ENCODE measurements at regions not wholly inside any gene's neighbourhood (a gene's known extent, or its start where the extent isn't known, plus 50 kb on each side); places are given as distances from the start of the nearest gene placed in this dataset.
"Not testable (repeated sequence)": the region's sequence is repeated elsewhere in the genome, so short reads cannot be mapped to it uniquely, and the experiment has no call there.

DNA sequence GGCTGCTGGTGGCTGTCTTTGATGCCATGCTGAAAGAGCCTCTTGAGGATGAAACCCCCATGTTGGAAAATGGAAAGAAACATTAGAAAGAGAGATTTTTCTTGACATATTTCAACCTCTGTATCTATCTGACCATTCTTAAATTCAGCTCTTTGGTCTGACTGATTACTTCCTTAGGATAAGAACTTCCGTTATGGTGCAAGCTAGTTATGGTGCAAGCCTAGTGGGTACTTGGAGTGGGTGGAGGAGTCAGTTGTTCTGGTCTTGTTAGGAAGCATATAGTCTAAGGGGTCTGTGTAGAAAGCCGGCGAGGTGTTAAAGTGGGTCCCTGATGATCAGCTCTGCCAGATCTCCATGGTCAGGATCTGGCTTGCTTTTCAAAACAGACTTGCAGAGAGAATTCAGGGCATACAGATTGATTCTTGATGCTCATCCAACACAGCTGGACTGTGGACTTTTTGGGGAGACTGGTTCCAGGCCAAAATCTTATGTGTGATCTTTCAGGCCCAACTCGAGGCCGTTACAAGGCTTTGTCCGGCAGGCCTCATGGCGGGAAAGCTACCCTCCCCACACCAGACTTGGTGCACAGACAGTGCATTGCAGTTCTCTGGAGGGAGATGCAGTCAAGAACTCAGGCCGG, 82.8 kb upstream of the BOD1L1 start:
- Mint-ChIP-seq H3K36me3 (no peaks in the 10 kb centered on the region), H3K27me3 (peaks cover 3 to 7% of the 10 kb centered on the region in 2 donors), H3K27ac (no peak overlapping the region), H3K4me3 (no peak overlapping the region), H3K9me3 (peaks cover 11% of the 10 kb centered on the region), H3K4me1 (ENCODE audit: low read depth in 2 of 2) (no peaks in the 10 kb centered on the region)
- DNase-seq (ENCODE audit: low spot score), result no peak
- ATAC-seq, result no peak

DNA sequence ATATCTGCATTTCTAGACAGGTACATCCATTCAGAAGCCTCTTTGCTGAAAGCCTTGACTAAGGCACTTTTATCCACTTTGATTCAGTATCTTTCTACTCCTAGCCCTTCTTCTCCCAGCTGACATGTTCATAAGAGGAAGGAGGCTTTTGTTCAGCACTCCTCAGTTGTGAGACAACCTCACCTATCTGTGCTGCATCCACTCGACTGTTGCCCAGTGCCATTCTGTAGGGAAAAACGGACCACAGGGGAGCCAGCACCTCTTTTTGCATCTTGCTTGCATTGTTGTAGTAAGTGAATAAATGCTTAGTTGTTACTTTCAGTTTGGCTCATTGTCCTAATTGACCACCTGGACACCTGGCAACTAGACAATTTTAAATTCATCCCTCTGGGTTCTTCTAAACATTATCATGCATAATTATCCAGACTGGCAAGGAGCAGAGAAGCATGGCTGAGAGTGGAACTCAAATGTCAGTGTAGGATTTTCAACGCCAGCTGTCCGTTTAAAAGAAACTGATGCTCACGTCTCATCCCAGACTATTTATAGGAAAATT, 83.8 kb upstream of the BOD1L1 start:
- H3K27ac Mint-ChIP-seq, result no peak overlapping the region
- H3K4me3 Mint-ChIP-seq, result no peak overlapping the region
- DNase-seq (ENCODE audit: low spot score) (no peak), ATAC-seq (no peak)
- H3K36me3 Mint-ChIP-seq, result no peaks in the 10 kb centered on the region
- no peaks in the 10 kb centered on the region for H3K4me1 Mint-ChIP-seq (ENCODE audit: low read depth in 2 of 2)
- peaks cover 11% of the 10 kb centered on the region for H3K9me3 Mint-ChIP-seq
- peaks cover 0 to 7% of the 10 kb centered on the region in 2 donors for H3K27me3 Mint-ChIP-seq

- no peak overlapping the region for H3K4me3 Mint-ChIP-seq
- no peaks in the 10 kb centered on the region for H3K4me1 Mint-ChIP-seq (ENCODE audit: low read depth in 2 of 2)
- peaks cover 3% of the 10 kb centered on the region for H3K9me3 Mint-ChIP-seq
- no peak for DNase-seq (ENCODE audit: low spot score)
- ATAC-seq, result no peak
- H3K27ac Mint-ChIP-seq, result no peak overlapping the region
- H3K27me3 Mint-ChIP-seq, result no peaks in the 10 kb centered on the region
- no peaks in the 10 kb centered on the region for H3K36me3 Mint-ChIP-seq
Observed at GRCh38 chr4:13721894-13722293, 94.4 kb upstream of the BOD1L1 start.

DNA sequence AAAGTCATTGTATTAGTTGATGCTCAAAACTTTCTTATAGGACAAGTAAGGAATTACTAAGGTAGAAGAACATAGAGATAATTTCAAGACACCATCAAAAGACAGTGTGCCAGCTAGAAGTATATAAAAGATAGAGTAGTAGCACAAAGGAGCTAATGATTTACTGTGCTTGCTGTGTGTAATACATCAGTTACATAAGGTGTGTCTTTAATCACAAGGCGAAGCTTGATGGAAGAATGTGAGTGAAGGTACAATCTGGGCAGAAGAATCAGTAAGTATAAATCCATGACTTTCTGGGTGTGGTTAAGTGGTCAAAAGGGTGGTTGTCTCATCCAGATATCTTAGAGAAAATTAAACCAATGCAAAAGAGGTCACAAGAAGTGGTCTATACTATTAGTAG, 95.1 kb upstream of the BOD1L1 start:
- Mint-ChIP-seq H3K9me3 (peaks cover under 1% of the 10 kb centered on the region), H3K4me3 (no peak overlapping the region), H3K4me1 (ENCODE audit: low read depth in 2 of 2) (no peaks in the 10 kb centered on the region), H3K36me3 (no peaks in the 10 kb centered on the region), H3K27me3 (no peaks in the 10 kb centered on the region), H3K27ac (no peak overlapping the region)
- DNase-seq (ENCODE audit: low spot score) (no peak), ATAC-seq (no peak)

- no peak overlapping the region for H3K27ac Mint-ChIP-seq
- no peak overlapping the region for H3K4me3 Mint-ChIP-seq
- ATAC-seq (no peak), DNase-seq (ENCODE audit: low spot score) (no peak)
- H3K36me3 Mint-ChIP-seq, result no peaks in the 10 kb centered on the region
- no peaks in the 10 kb centered on the region for H3K4me1 Mint-ChIP-seq (ENCODE audit: low read depth in 2 of 2)
- no peaks in the 10 kb centered on the region for H3K27me3 Mint-ChIP-seq
- H3K9me3 Mint-ChIP-seq, result no peaks in the 10 kb centered on the region
Observed at GRCh38 chr4:13728761-13729160, 101.2 kb upstream of the BOD1L1 start.

- no peak for ATAC-seq
- H3K4me1 Mint-ChIP-seq (ENCODE audit: low read depth in 2 of 2), result no peaks in the 10 kb centered on the region
- H3K36me3 Mint-ChIP-seq, result no peaks in the 10 kb centered on the region
- DNase-seq (ENCODE audit: low spot score), result no peak
- no peaks in the 10 kb centered on the region for H3K9me3 Mint-ChIP-seq
- H3K4me3 Mint-ChIP-seq, result no peak overlapping the region
- H3K27me3 Mint-ChIP-seq, result no peaks in the 10 kb centered on the region
- H3K27ac Mint-ChIP-seq, result no peak overlapping the region
Observed at GRCh38 chr4:13731019-13731418, 103.5 kb upstream of the BOD1L1 start.

DNA sequence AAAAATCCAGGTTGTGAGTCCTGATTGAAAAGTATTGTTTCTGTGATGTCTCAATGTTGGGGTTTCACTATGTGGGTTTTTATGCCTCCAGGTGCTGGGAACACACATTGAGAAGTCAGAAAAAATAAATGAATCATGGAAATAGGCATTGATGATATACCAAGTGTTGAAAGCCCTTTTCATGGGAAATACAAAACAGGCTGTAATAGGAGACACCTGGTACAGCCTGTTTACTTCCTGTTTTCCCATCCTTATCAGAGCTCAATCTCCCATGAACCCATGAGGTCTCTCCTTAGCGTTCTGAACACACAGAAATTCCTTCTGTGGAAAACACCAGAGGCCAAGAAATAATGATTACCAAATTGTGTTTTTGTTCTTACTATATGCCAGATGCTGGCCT, 106.3 kb upstream of the BOD1L1 start:
- DNase-seq (ENCODE audit: low spot score) (no peak), ATAC-seq (no peak)
- Mint-ChIP-seq H3K27ac (no peak overlapping the region), H3K27me3 (no peaks in the 10 kb centered on the region), H3K9me3 (no peaks in the 10 kb centered on the region), H3K4me3 (no peak overlapping the region), H3K4me1 (ENCODE audit: low read depth in 2 of 2) (no peaks in the 10 kb centered on the region), H3K36me3 (no peaks in the 10 kb centered on the region)

GRCh38 chr4:13750594-13750993, 123.1 kb upstream of the BOD1L1 start:
- DNase-seq (ENCODE audit: low spot score) (no peak), ATAC-seq (no peak)
- no peaks in the 10 kb centered on the region for H3K36me3 Mint-ChIP-seq
- H3K4me3 Mint-ChIP-seq, result no peak overlapping the region
- H3K27me3 Mint-ChIP-seq, result no peaks in the 10 kb centered on the region
- no peak overlapping the region for H3K27ac Mint-ChIP-seq
- H3K4me1 Mint-ChIP-seq (ENCODE audit: low read depth in 2 of 2), result no peaks in the 10 kb centered on the region
- peaks cover 21% of the 10 kb centered on the region for H3K9me3 Mint-ChIP-seq

DNA sequence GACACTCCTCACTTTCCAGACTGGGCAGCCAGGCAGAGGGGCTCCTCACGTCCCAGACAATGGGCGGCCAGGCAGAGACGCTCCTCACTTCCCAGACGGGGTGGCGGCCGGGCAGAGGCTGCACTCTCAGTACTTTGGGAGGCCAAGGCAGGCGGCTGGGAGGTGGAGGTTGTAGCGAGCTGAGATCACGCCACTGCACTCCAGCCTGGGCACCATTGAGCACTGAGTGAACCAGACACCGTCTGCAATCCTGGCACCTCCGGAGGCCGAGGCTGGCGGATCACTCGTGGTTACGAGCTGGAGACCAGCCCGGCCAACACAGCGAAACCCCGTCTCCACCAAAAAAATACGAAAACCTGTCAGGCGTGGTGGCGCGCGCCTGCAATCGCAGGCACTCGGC, 134.1 kb upstream of the BOD1L1 start:
- not testable (repeated sequence) for DNase-seq (ENCODE audit: low spot score); ATAC-seq; H3K4me1 Mint-ChIP-seq (ENCODE audit: low read depth in 2 of 2); H3K36me3 Mint-ChIP-seq; H3K27ac Mint-ChIP-seq; H3K27me3 Mint-ChIP-seq; H3K4me3 Mint-ChIP-seq
- H3K9me3 Mint-ChIP-seq, result peaks cover 27% of the 10 kb centered on the region

DNA sequence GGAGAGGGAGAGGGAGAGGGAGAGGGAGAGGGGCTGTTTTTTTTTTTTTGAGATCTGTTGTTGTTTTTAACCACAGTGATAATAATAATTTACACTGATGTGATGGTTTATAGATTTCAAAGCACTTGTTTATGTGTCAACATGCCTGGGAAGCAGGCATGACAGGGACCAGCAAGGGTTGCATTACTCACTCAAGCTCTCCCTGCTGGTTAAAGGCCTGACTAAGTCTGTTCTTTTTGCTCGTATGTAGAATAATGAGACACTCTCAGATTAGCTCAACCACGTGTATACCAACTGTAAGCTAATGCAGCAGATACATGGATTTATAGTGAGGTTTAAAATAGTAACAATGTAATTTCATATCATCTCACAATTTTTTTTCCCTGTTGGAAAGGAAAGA, 134.6 kb upstream of the BOD1L1 start:
- Mint-ChIP-seq H3K27me3 (no peaks in the 10 kb centered on the region), H3K9me3 (peaks cover 27% of the 10 kb centered on the region), H3K4me3 (no peak overlapping the region), H3K27ac (no peak overlapping the region), H3K36me3 (peaks cover 5% of the 10 kb centered on the region), H3K4me1 (ENCODE audit: low read depth in 2 of 2) (no peaks in the 10 kb centered on the region)
- ATAC-seq (no peak), DNase-seq (ENCODE audit: low spot score) (no peak)

GRCh38 chr4:13763707-13764106, 136.2 kb upstream of the BOD1L1 start:
- DNase-seq (ENCODE audit: low spot score) (no peak), ATAC-seq (no peak)
- Mint-ChIP-seq H3K4me1 (ENCODE audit: low read depth in 2 of 2) (no peaks in the 10 kb centered on the region), H3K4me3 (no peak overlapping the region), H3K9me3 (peaks cover 21% of the 10 kb centered on the region), H3K36me3 (peaks cover 5% of the 10 kb centered on the region), H3K27ac (no peak overlapping the region), H3K27me3 (no peaks in the 10 kb centered on the region)

DNA sequence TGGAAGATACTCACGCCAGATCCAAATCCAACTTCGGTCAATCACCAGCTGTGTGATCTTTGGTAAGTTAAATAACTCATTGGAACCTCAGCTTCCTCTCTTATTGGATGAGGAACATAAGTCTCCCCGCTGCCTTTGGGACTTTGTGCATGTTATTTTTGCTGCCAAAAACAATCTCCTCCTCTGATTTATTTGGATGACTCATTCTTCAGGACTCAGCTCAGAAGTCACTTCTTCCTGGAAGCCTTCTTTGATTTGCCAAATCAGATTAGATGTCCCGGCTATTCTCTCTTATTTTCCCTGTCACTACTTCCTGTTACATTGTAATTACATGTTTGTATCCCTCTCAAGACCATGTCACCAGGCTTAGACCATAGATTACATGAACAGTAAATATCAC, 138.0 kb upstream of the BOD1L1 start:
- Mint-ChIP-seq H3K36me3 (peaks cover 5% of the 10 kb centered on the region), H3K4me3 (no peak overlapping the region), H3K27me3 (no peaks in the 10 kb centered on the region), H3K4me1 (ENCODE audit: low read depth in 2 of 2) (no peaks in the 10 kb centered on the region), H3K27ac (no peak overlapping the region), H3K9me3 (peaks cover 15% of the 10 kb centered on the region)
- ATAC-seq (no peak), DNase-seq (ENCODE audit: low spot score) (no peak)

DNA sequence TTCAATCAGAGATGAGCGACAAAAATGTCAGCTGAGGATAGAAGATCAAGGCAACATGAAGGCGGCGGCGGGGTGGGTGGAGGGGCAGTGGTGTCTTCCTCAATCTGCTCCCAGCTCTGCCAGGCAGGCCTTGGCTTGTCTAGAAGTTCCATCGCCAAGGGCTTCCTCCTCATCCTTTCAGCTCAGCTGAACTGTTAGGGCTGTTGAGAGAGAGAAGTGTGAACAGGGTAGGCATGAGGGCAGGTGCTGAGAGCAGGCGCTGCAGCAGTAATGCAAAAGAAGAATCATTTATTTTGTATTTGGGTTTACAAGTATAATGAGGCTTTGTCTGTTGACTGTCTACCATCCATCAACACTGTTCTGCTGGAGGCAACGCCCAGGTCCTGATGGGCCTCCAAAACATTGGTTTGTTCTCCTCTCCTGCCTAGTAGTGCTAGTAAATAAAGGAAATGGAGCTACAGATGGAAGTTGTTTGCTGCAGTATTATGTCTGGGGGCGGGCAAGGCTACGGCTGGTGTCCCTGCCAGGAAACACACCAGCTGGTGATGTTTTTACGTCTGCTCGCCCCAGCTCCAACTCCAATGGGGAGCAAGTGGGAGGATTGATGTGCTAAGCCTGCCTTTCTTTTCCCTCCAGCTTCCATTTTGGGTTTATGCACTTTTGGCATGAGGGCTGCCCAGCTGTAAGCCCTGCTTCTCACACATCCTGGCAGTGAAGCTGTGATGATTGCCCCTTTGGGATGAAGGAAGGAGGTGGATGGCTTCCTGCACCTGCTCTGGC, 139.4 kb upstream of the BOD1L1 start:
- no peak overlapping the region for H3K27ac Mint-ChIP-seq
- H3K4me3 Mint-ChIP-seq, result no peak overlapping the region
- peaks cover 10% of the 10 kb centered on the region for H3K36me3 Mint-ChIP-seq

DNA sequence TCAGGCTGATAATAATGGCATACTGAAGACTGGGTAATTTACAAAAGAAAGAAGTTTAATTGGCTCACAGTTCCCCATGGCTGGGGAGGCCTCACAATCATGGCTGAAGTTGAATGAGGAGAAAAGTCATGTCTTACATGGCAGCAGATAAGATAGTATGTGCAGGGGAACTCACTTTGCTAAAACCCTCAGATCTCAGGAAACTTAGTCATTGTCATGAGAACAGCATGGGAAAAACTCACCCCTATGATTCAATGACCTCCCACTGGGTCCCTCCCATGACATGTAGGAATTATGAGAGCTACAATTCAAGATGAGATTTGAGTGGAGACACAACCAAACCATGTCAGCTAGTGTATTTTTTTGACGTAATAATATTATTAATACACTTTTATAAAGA, 149.8 kb upstream of the BOD1L1 start:
- ATAC-seq, result no peak
- no peaks in the 10 kb centered on the region for H3K4me1 Mint-ChIP-seq (ENCODE audit: low read depth in 2 of 2)

More for the DNA sequence above, 139.4 kb upstream of the BOD1L1 start:
- no peaks in the 10 kb centered on the region for H3K4me1 Mint-ChIP-seq (ENCODE audit: low read depth in 2 of 2)
- ATAC-seq (no peak), DNase-seq (ENCODE audit: low spot score) (no peak)
- no peaks in the 10 kb centered on the region for H3K27me3 Mint-ChIP-seq
- peaks cover 20% of the 10 kb centered on the region for H3K9me3 Mint-ChIP-seq

More for the DNA sequence above, 149.8 kb upstream of the BOD1L1 start:
- no peak overlapping the region for H3K27ac Mint-ChIP-seq
- no peaks in the 10 kb centered on the region for H3K27me3 Mint-ChIP-seq
- H3K4me3 Mint-ChIP-seq, result no peak overlapping the region
- H3K9me3 Mint-ChIP-seq, result peaks cover 19% of the 10 kb centered on the region
- H3K36me3 Mint-ChIP-seq, result peaks cover 7% of the 10 kb centered on the region
- no peak for DNase-seq (ENCODE audit: low spot score)
